Left cardiac atrium (tissue), 4 donors: ENCODE measurements at regions not wholly inside any gene's neighbourhood (a gene's known extent, or its start where the extent isn't known, plus 50 kb on each side); places are given as distances from the start of the nearest gene placed in this dataset.

Source experiments
- ATAC-seq, 2 donors: fragments of 200-7000 bp; cut with Tn5 transposase; one replicate each; pipeline ENCODE4 v1.9.1; 2020; ENCODE audit warnings: mild to moderate bottlenecking in 2 of 2, moderate library complexity in 2 of 2
- DNase-seq: peaks from one replicate; pipeline ENCODE4 v3.0.0-alpha.2; 2020
- intact Hi-C, 2 donors: fragments of 100-400 bp; cut with DNase I; formaldehyde crosslinking; loops; one replicate each; pipeline versions ENCODE4 v1.14.1 to v1.15.1; 2022 to 2023
- donor health status: DM: no; HTN: yes; CAD: no.
- donor health status: DM: no; HTN: yes; CAD: no; lungs with severe emphysema.
- donor health status: DM: yes; HTN: yes; CAD: no.
- donor health status: Dilated cardiomyopathy.

DNA sequence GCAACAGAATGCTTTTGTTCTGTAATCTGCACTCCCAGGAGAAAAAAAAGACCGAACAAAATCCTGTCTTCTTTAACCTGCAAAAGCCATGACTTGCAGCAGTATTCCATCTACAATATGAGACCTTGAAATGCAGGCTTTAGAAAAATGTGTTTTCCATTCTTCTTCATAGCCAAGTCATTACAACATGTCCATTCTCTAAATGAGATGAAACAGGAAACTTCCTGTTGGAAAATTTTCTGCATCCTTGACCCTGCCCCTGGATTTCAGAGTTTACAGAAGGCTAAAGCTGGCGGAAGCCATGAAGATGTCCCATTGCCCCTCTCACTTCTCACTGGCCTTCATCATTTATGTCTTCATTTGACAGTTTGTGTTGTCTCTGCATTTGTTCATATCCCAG lies 546.4 kb downstream of the TNS3 start:
- intact Hi-C loops, result no loop called here
- ATAC-seq (no peak), DNase-seq (no peak)

DNA sequence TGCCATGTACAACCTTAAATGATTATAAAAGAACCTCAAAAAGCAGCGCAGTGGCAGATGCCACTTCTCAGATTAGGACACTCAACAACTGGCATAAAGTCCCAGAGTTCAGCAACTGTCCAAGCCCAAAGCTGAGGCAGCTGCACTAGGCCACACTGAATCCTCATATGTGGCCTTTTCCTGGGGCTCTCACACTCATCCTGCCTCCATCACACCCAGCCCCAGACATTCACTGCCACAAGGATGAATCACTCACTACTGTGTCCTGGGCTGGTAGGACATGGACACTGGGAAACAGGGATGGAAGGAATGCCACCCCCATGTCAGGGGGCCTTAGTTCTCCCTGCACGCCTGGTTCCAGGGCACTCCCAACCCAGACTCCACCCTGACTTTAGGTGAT lies 547.7 kb downstream of the TNS3 start:
- ATAC-seq, result peak in 1 of 2 donors; percentile 31

DNA sequence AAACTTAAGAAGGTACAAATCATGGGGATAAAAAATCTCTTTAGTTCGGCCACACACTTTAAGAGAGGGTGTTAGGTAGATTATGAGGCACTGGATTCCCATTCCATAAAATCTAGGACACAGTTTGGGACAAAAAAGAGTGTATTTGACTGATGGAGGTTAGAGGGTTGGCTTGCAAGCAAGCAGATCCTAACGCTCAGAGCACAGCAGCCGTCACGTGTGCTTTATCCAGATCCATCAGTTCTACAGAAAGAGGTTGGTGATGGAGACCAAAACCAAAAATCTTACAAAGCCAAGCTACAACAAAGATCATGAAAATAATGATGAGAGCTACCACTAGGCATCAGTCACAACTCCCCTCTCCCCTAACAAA lies 549.4 kb downstream of the TNS3 start:
- peak in 1 of 2 donors; percentile 30 for ATAC-seq
- no peak for DNase-seq
- intact Hi-C loops, result no loop called here

More for the DNA sequence above, 547.7 kb downstream of the TNS3 start:
- intact Hi-C loops, result no loop called here
- DNase-seq, result no peak

DNA sequence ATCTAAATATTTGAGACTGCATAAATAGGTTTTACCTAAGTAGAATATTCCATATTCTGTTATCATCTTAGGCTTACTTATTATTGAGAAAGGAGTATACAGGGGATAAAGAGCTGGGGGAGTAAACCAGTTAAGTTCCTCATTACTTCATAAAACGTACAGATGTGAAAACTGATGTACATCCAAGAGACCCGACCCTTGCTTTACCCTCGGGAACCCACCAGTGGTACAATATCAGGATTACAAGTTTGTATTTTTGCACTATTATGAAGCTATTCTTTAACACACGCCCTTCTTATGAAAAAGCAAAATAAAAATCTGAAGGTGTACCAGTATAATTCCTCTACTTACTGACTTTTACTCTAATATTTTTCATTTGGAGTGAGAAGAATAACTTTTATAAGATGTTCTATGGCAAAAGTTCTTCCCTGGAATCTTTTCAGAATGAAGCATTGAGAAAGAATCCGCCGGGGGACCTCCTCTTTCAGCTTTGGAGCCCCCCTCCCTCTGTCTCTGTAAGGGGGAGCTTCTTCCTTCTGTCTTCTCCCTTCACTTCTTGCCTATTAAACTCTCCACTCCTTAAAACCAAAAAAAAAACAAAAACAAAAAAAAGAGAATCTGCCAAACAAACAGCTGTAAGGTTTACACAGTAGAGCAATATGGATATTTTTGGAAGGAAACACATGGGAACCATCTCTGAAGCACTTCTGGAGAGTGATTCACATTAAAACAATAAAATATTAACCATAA lies 550.0 kb downstream of the TNS3 start:
- DNase-seq (no peak), ATAC-seq (peak in 1 of 2 donors; percentile 45)
- intact Hi-C loops, result no loop called here

DNA sequence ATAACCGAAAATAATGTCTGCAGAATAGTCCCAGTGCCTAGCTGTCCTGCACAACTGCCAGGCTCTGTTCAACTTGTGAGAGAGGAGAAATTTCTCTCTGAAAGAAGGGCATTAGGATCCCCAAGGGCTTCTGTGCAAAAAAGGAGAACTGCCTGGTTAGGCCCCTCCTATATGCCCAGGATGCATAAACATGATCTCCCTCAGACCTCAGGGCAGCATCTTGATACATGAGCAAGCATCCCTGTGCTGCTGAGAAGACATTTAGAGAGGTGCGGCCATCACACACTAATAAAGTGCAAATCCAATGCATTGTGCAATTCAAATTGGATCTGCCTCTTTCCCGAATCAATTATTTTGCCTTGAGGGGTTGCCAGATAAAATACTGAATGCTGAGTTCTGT lies 553.6 kb downstream of the TNS3 start:
- DNase-seq (no peak), ATAC-seq (no peak)
- intact Hi-C loops, result no loop called here

DNA sequence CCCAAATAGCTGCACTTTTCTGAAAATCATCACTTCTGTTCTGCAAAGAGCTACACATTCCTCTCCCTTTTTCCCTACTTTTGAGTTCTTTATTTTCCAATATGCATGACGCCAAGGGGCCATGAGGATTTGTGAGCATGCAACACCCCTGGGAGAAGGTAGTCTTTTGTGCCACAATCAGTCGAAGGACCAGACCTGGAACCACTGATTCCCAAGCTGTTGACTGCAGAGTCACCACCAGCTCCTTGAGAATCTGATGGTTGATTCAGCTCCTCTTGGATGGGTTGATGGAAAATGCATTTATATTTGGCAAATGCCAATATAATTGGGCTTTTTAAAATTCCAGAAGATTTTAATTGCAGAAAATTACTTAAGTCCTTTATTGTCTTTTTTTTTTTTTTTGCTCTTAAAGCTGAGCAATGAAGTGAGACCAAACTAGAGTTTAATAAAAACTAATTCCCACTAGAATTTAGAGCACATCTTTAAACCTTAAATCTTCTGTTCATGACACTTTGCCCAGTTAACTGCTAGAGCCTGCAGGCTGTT lies 554.1 kb downstream of the TNS3 start:
- intact Hi-C loops, result no loop called here
- no peak for ATAC-seq
- DNase-seq, result no peak

DNA sequence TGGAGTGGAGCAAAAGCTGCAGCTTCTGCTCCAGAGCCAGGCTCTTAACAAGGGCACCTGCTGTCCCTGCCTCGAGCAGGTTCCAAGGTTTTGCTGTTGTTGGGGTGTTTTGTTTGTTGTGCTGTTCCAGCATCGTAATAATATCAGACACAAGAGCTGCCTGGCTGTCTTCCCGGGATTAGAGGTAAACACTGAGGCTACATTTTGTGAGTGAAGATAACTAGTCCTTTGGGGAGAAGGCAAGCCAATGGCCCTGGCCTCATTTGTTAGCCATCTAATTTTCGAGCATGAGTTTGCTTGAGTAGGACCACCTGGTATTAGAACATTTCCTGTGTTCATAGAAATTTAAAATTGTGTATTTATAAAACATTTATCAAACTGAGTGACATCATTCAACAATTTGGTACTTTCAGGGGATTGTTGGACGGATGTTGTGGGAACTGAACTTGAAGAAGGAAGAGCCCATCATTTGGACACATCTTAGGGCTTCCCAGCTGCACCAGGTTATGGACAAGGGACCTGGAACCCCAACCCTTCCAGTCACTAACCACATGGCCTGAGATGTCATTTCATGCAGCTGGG lies 555.0 kb downstream of the TNS3 start:
- ATAC-seq, result no peak
- intact Hi-C loops, result no loop called here

DNA sequence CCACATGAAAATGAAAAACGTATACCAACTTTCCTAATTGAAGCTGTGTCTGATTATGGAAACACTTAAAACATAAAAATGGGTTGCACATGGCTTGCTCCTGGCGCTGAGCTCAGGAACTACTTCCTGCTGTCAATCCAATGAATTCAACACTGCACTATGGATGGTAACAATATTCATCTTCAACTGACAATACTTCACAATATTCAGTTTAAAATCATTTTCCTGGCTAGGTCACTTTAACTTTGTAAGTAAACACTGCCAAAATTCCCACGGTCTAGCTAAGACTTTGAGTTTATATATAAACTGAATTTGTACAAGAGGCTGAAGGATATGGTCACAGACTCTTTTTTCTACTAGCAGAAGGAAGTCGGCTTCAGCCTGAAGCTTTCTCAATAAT lies 556.9 kb downstream of the TNS3 start:
- intact Hi-C loops, result no loop called here
- DNase-seq (no peak), ATAC-seq (no peak)

More for the DNA sequence above, 555.0 kb downstream of the TNS3 start:
- no peak for DNase-seq

DNA sequence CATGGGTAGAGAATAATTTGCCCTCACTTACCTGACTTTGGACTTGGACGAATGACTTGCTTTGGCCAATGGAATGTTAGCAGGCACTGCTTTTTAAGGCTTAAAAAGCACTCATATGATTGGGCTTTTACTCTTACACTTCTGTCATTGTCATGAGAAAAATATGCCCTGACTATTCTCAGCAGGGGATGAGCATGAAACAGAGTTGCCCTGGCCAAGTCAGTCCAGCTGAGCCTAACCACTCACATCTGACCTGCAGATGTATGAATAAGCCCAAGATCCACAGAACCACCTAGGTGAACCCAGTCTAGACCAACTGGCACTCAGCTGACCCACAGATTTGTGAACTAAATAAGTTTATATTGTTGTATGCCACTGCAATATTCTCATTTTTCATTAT lies 573.5 kb downstream of the TNS3 start:
- intact Hi-C loops, result no loop called here
- DNase-seq (no peak), ATAC-seq (no peak)

DNA sequence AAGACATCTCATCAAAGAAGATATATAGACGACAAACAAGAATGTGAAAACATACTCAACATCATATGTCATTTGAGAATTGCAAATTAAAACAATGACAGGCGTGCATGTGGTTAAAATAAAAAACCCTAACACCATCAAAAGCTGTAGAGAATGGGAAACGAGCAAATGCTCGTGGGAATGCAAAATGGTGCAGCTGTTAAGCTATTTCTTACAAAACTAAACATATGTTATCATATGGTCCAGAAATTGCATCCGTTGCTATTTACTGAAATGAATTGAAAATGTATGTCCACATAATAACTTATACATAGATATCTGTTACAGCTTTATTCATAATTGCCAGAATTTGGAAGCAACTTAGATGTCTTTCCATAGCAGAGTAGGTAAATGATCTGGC lies 574.4 kb downstream of the TNS3 start:
- intact Hi-C loops, result no loop called here
- DNase-seq (no peak), ATAC-seq (no peak)

DNA sequence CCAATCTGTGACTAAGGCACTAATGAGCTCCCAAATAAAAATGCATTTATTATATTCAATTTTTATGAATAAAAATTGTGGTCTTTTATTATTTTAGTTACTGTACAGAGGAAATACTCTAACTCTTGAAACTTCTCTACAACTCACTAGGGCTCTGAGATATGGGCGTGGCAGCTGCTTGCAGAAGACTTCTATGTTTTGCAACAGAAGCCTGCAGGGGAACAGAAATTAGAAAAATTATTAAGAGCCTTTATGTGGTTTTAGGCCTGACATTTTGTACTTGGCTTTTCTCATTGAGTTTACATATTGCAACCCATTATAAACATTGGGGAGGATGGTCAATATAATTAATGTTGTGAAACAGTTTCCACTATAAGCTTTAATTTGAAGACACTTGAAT lies 581.4 kb downstream of the TNS3 start:
- intact Hi-C loops, result no loop called here
- ATAC-seq, result no peak
- no peak for DNase-seq

DNA sequence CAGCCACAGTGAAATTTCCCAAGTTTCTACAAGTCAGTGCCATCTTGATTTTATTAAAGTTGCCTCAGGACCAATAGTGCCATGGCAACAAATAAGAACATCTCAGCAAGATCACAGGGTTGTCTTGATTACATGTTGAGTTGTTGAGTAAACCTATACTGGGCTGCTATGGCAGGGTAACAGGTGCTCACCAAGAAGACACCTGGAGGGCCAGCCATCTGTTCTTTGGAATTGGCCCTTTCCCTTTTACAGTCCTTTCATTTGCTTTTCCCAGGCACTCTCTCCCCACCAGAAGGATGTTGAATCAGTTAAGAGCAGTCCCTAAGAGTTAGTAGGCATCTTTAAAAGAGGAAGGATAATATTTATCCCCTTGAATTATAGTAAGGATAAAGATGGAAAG lies 582.0 kb downstream of the TNS3 start:
- ATAC-seq (no peak), DNase-seq (no peak)
- intact Hi-C loops, result no loop called here

DNA sequence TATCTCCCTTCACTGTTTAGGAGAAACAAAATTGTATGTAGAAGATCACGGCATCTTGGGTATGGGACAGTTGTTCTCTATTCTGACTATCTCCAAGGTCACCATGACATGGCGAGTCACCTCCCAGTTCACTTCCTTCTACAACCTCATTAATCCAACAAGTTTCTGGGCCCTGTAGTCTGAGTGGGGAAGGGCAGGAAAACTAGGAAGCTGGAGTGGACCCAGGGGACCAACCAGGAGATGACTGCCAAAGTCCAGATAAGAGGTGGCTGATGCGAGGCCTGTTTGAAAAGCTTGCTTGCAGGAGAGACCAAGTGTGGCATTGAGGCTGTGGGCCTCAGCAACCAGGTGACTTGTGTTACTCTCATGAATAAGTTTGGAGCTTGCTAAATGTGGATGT lies 584.9 kb downstream of the TNS3 start:
- DNase-seq, result no peak
- intact Hi-C loops, result no loop called here
- peak; percentile 18 to 23 for ATAC-seq

DNA sequence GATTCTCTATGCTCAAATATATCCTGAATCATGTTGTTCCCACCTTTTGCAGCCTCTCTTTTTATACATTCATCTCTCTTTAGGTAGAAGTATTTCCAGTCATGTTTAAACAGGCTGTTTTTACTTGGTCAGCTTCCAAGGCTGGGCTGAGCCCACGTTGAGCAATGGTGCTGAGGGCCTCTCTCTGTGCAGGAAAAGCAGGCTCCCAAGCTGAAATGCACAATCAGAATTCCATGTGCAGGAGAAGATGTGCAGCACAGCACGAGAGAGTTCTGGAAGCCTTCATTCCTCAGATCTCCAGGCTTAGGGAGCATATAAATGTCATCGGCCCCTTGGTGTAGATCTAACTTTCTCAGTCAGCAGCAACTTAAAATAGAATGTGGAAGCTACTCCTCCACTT lies 588.5 kb downstream of the TNS3 start:
- no peak for DNase-seq
- peak in 1 of 2 donors; percentile 27 for ATAC-seq
- intact Hi-C loops, result no loop called here

DNA sequence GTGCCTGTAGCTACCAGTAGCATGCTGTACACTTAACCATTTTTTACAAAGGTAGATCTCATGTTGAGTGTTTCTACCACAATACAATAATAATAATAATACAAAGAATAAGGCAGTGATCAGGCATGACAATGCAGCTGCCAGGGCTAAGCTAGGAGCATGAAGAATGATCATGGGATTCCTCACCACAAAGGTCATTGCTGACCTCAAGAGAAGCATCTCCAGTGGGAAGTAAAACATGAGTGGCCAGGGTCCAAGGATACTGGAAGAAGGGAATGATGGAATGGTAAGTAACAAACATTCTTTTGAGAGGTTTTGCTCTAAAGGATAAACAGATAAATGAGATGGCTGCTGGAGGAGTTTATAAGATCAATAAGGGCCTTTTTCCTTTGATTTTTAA lies 591.1 kb downstream of the TNS3 start:
- intact Hi-C loops, result no loop called here

DNA sequence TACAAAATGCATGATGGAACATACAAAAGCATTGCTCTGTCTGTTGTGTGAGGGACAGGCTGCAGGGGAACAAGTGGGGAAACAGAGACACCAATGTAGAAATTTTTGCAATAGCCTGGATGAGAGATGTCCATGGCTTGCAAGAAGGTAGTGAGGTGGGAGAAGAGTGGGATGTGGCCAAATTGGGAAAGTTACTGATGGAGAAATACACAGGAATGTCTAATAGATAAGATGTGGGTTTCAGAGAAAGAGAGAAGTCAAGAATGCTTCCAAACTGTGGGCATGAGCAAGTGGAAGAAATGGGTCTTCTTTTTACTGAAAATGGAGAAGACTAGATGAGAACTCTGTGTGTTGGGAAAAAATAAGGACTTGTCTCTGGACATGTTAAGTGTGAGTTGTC lies 592.7 kb downstream of the TNS3 start:
- ATAC-seq, result no peak
- DNase-seq, result no peak
- intact Hi-C loops, result no loop called here

More for the DNA sequence above, 591.1 kb downstream of the TNS3 start:
- ATAC-seq, result no peak
- DNase-seq, result no peak

DNA sequence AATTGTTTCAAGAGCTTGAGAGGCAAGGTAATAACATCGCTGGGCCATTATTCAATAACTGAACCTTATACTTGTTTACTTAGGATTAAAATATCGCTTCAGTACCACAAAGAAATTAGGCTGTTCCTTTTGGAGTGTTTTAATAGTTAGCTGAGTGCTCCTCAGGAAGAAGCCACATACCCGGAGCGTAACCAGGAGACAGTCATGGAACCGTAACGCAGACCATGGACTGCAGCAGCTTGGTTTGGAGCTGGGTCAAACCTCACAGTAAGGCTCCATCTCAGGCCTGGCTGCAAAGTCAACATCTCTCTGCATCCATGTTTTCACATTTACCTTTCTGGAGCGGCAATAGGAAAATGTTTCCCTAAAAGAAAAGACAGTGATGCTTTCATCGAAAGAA lies 599.0 kb downstream of the TNS3 start:
- DNase-seq, result no peak
- no peak for ATAC-seq

DNA sequence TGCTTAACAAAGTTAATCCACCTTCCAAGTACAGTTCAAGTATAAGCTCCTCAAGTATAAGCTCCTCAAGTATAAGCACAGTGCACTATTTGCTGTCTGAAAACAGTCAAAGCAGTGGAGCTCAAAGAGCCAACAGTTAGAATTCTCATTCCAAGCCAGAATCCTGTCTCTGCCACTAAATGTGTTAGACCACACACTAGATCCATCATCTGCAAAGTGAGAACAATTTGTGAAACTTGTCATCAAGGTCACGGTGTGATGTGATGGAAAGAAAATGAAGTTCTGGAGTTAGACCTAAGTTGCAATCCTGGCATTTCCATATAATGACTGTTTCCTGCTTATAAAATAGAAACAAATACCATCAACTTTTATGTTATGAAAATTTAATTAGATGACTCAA lies 602.5 kb downstream of the TNS3 start:
- ATAC-seq (peak; percentile 67 to 72), DNase-seq (no peak)
- intact Hi-C loops, result no loop called here

More for the DNA sequence above, 599.0 kb downstream of the TNS3 start:
- intact Hi-C loops, result no loop called here

DNA sequence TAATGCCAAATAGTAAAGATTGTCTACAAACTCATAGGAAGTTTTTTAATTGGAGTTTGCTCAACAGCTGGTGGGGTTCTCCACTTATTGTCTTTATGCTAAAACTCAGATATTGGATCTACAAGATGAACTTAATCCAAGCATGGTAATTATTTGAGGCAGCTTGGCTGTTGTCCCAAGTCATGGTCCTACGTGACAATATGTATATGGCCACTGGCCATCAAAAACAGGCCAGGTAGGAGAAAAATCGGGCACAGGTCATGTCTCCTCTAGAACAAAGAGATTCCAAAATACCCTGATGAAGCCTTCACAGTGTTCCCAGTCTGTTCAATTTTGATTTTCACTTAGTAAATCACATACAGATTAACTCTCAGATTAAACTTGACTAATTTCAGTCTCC lies 606.4 kb downstream of the TNS3 start:
- ATAC-seq, result no peak
- intact Hi-C loops, result no loop called here
- DNase-seq, result no peak

DNA sequence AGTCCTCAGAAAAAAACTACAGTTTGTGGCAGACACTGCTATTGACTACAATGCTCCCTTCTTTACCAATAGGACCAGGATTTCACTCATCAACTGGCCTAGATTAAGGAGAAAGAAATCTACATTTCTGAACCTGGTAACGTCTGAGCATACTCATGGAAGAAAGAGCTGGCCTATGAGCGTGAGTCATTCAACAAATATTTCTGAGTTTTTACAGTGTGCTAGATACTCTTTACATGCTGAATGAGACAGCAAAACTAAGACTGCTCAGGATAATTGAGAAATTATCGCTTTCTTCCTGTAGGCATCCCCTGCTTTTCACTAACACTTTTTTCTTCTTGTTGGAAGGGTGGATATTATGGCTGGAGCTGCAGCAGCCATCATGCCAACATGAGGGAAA lies 609.7 kb downstream of the TNS3 start:
- no peak for DNase-seq
- no peak for ATAC-seq
- intact Hi-C loops, result no loop called here

DNA sequence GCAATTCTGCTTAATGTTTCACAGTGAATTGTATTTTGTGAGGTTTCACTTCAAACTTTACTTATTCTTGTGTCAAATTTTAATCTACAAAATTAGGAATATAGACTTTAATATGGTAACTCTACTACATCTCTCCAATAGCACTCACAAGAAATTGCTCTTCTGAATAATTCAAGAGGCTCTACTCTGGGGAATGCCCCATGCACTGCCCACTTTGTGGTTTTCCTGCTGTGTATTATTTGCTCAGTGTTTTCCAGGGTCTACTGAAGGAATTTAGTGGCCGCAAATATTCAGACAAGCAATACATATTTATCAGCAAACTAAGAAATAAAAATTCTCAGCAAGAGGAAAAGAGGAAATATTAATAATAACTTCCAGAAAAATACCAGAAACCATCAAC lies 611.4 kb downstream of the TNS3 start:
- no peak for DNase-seq
- intact Hi-C loops, result no loop called here

More for the DNA sequence above, 611.4 kb downstream of the TNS3 start:
- ATAC-seq, result no peak
